Brain microvascular endothelial cell (primary cell): ENCODE measurements at regions not wholly inside any gene's neighbourhood (a gene's known extent, or its start where the extent isn't known, plus 50 kb on each side); places are given as distances from the start of the nearest gene placed in this dataset.

Source experiments
- DNase-seq: peaks from one replicate; pipeline ENCODE4 v3.0.0-alpha.2; 2020
- H3K27ac ChIP-seq: fragments of 250-450 bp; sonication (Bioruptor Pico); 2 replicates; pipeline ENCODE4 v1.5.1; 2020; ENCODE audit warnings: mild to moderate bottlenecking, moderate library complexity
- H3K27me3 ChIP-seq: fragments of 250-450 bp; sonication (Bioruptor Pico); replicated peaks from 2 replicates; pipeline ENCODE4 v1.5.1; 2020; ENCODE audit warnings: mild to moderate bottlenecking
- H3K36me3 ChIP-seq: fragments of 250-450 bp; sonication (Bioruptor Pico); replicated peaks from 2 replicates; pipeline ENCODE4 v1.5.1; 2020; ENCODE audit warnings: mild to moderate bottlenecking
- H3K4me3 ChIP-seq: 2 replicates; pipeline ENCODE4 v1.5.1; 2011; ENCODE audit warnings: low read depth, mild to moderate bottlenecking, control low read depth, low read length, moderate library complexity
- in situ Hi-C: cut with HindIII; loops from 2 replicates; pipeline ENCODE4 v1.10.0; 2017; ENCODE audit warnings: low sequenced_read_pairs, low pct_ligation_motif_present
- TF ChIP-seq, protein P1 (sequence below): IDR thresholded peaks from 2 replicates; pipeline ENCODE4 v1.5.1; 2011; ENCODE audit warnings: low read depth, mild to moderate bottlenecking, moderate library complexity, low read length, control low read depth, inconsistent platforms; ENCODE audit errors: missing control alignments

DNA sequence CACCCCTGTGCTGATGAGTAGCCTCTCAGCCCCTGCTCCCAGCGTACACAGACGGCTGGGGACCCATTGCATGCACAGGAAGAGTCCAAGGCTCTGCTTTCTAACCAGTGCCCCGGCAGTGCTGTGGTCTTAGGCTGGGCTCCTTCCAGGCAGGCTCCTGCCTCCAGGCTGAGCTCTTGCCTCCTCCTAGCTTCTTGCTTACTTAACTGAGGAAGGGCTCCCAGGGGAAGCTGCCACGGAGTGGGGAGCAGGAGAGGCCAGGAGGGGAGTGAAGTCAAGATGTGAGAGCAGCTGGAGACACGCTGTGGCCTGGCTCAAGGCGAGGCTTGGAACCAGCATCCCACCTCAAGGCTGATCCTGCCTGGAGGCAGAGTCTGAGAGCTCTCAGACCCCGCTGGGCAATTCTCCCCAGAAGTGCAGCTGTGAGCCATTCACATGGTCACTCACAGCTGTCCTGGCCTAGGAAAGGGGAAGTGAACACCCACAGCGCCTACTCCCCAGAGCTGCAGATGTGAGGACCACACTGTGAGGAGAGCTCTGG lies 141.0 kb downstream of the TBXT start:
- in situ Hi-C loops = no loop called here
- Histone ChIP-seq H3K36me3 (no peaks in the 10 kb centered on the region), H3K4me3 (no peak overlapping the region), H3K27ac (no peak overlapping the region), H3K27me3 (no peaks in the 10 kb centered on the region)
- no peak for DNase-seq
- TF ChIP-seq, protein P1, sequence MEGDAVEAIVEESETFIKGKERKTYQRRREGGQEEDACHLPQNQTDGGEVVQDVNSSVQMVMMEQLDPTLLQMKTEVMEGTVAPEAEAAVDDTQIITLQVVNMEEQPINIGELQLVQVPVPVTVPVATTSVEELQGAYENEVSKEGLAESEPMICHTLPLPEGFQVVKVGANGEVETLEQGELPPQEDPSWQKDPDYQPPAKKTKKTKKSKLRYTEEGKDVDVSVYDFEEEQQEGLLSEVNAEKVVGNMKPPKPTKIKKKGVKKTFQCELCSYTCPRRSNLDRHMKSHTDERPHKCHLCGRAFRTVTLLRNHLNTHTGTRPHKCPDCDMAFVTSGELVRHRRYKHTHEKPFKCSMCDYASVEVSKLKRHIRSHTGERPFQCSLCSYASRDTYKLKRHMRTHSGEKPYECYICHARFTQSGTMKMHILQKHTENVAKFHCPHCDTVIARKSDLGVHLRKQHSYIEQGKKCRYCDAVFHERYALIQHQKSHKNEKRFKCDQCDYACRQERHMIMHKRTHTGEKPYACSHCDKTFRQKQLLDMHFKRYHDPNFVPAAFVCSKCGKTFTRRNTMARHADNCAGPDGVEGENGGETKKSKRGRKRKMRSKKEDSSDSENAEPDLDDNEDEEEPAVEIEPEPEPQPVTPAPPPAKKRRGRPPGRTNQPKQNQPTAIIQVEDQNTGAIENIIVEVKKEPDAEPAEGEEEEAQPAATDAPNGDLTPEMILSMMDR = no peak

DNA sequence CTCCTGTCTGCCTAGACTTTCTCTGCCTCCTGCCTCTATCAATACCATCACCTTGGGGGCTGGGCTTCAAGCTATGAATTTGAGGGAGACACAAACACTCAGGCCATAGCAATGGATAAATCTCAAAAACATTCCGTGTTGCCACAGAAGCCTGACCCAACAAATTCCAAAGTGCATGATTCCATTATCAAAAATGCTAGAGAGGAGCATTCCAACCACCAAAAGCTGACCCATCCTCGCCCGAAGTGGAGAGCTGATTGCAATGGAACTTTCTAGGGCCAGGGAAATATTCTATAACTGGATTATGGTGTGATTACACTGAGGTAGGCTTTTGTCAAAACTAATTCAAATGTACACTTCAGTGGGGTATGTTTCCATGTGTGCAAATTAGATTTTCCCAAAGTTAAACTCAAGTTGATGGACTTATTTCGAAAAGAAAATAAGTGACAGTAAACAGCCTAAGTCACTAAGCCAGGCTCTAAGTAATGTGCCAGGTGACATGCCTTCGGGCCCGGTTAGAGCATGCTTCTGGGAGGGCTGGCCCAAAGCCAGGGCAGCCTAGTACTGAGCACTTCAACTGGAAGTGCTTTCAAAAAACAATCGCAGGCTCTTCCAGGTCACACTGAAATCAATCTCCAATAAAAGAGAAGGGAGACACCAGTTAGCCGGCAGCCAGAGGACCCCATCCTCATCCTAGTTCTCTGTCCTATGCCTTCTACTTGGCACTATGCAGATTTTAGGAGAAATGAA lies 142.3 kb downstream of the TBXT start:
- TF ChIP-seq, protein P1 = no peak
- in situ Hi-C loops = no loop called here
- DNase-seq = peak; percentile 92
- H3K27ac ChIP-seq = peak overlapping the region; percentile 85
- H3K27me3 ChIP-seq = no peaks in the 10 kb centered on the region
- H3K36me3 ChIP-seq = no peaks in the 10 kb centered on the region
- H3K4me3 ChIP-seq = no peak overlapping the region

DNA sequence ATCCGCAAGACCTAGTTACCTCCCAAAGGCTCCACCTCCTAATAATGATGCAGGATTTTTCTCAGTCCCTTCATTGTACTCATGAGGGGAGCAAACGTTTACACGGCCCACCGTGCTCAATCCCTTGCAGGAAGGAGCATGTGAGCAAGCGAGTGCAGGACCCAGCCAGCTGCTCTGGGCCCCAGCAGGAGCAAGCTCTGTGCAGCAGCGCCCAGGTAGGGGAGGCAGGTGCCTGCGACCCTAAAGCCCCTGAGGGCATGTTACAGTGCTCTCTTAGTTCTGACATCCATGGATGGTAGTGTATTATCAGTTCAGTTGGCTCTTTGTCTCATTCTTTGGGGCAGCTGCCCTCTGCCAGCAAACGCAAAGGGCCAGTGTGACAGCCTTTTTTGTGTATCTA lies 143.4 kb downstream of the TBXT start:
- in situ Hi-C loops = no loop called here
- DNase-seq = no peak
- H3K36me3 ChIP-seq = no peaks in the 10 kb centered on the region
- TF ChIP-seq, protein P1 = no peak
- H3K4me3 ChIP-seq = no peak overlapping the region
- H3K27ac ChIP-seq = no peak overlapping the region
- no peaks in the 10 kb centered on the region for H3K27me3 ChIP-seq

DNA sequence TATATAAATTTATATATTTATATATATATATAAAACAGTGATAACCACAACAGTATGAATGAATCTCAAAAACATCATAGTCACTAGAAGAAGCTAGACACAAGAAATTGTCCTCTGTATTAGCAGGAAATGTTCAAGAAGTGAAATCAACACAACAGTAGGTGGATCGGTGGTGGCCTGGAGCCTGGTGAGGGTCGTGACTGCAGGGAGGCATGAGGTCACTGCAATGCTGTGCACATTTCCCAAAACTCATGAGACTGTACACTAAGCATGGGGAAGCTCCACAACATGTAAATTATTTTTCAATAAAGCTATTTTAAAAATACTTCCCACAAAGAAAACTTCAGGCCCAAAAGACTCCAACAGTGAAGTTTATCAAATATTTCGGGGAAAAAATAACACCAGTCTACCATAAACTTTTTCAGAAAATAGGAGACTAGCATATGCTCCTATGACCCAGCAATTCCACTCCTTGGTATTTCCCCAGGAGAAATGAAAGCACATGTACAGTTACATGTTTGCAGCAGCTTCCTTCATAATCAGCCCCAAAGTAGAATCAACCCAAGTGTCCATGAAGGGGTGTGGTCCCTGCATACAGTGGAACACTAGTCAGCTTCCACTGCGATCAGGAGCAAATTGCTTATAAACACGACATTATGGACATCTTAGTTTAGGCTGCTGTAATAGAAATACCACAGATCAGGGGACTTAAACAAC lies 144.2 kb downstream of the TBXT start:
- in situ Hi-C loops = no loop called here
- Histone ChIP-seq H3K36me3 (no peaks in the 10 kb centered on the region), H3K4me3 (no peak overlapping the region), H3K27ac (no peak overlapping the region), H3K27me3 (no peaks in the 10 kb centered on the region)
- no peak for DNase-seq
- TF ChIP-seq, protein P1 = no peak

DNA sequence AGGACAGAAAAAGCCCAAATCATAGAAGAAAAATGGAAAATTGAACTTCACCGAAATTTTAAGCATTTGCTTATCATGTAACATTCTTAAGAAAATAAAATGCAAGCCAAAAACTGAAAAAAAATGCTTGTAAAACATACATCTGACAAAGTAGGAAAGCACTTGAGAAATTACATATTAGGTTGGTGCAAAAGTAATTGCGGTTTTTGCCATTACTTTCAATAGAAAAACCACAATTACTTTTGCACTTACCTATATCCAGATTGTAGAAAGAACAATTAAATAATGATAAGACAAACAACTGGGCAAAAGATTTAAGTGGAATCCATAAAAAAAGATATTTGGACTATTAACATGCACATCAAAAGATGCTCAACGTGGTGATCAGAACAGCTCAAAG lies 146.2 kb downstream of the TBXT start:
- Histone ChIP-seq H3K27me3 (no peaks in the 10 kb centered on the region), H3K36me3 (no peaks in the 10 kb centered on the region), H3K4me3 (no peak overlapping the region), H3K27ac (no peak overlapping the region)
- TF ChIP-seq, protein P1 = no peak
- in situ Hi-C loops = no loop called here
- no peak for DNase-seq
